Calu3 (cell line): ENCODE measurements at regions not wholly inside any gene's neighbourhood (a gene's known extent, or its start where the extent isn't known, plus 50 kb on each side); places are given as distances from the start of the nearest gene placed in this dataset.
A peak's percentile ranks its signal among the peaks of the same experiment; 100 is the strongest.

Experiments used
- BruUV-seq: library from RNA; stranded (reverse); fragments of 400-500 nt; replicated peaks from 2 replicates; lab custom pipeline; 2021; lab: Mats Ljungman, UMichigan
- CTCF ChIA-PET: fragments of 300-600 bp; sonication (Branson Sonifier 250); formaldehyde crosslinking; loops from one replicate; lab custom pipeline; 2022; ENCODE audit warnings: antibody characterized with exemption; lab: Charles Lee
- DNase-seq: peaks from one replicate; pipeline ENCODE4 v3.0.0; 2022
- H3K27ac Mint-ChIP-seq: one replicate; pipeline ENCODE4 v1.8.0; 2022; ENCODE audit warnings: mixed read lengths; ENCODE audit not compliant: unreplicated experiment
- H3K27me3 Mint-ChIP-seq: one replicate; pipeline ENCODE4 v1.8.0; 2022; ENCODE audit warnings: mixed read lengths; ENCODE audit not compliant: unreplicated experiment
- H3K36me3 Mint-ChIP-seq: one replicate; pipeline ENCODE4 v1.8.0; 2022; ENCODE audit warnings: mild to moderate bottlenecking, moderate library complexity, mixed read lengths; ENCODE audit not compliant: insufficient read depth, unreplicated experiment
- H3K4me1 Mint-ChIP-seq: one replicate; pipeline ENCODE4 v1.8.0; 2022; ENCODE audit warnings: mild to moderate bottlenecking, low read depth, mixed read lengths; ENCODE audit not compliant: unreplicated experiment
- H3K4me3 Mint-ChIP-seq: one replicate; pipeline ENCODE4 v1.8.0; 2022; ENCODE audit warnings: mild to moderate bottlenecking, low read depth, moderate library complexity, mixed read lengths; ENCODE audit not compliant: unreplicated experiment
- H3K9me3 Mint-ChIP-seq: one replicate; pipeline ENCODE4 v1.8.0; 2022; ENCODE audit warnings: low read depth, mixed read lengths; ENCODE audit not compliant: unreplicated experiment
- CTCF ChIP-seq: fragments of 200-600 bp; IDR thresholded peaks from one replicate; pipeline ENCODE4 v1.8.0; 2022; ENCODE audit warnings: antibody characterized with exemption; ENCODE audit not compliant: unreplicated experiment
- intact Hi-C: fragments of 100-400 bp; cut with micrococcal nuclease; formaldehyde crosslinking; loops from one replicate; pipeline ENCODE4 v1.10.0; 2022; ENCODE audit not compliant: unreplicated experiment

GRCh38 chr2:180416627-180417026, 409.5 kb upstream of the CWC22 start:
- no TSS peak for BruUV-seq
- intact Hi-C loops: no loop called here
- H3K4me3 Mint-ChIP-seq: no peak overlapping the region
- peaks cover 2% of the 10 kb centered on the region for H3K9me3 Mint-ChIP-seq
- no peaks in the 10 kb centered on the region for H3K36me3 Mint-ChIP-seq
- DNase-seq: no peak
- H3K27me3 Mint-ChIP-seq: no peaks in the 10 kb centered on the region
- H3K4me1 Mint-ChIP-seq: peaks cover 21% of the 10 kb centered on the region
- TF ChIP-seq CTCF: no peak
- CTCF ChIA-PET: no interaction called here
- H3K27ac Mint-ChIP-seq: no peak overlapping the region

- intact Hi-C loops: loop anchor here (2.0 to 5.0 kb wide), 3 partner anchors 46 to 289 kb away; no protein-coding TSS in a partner anchor
- CTCF ChIA-PET: no interaction called here
- Mint-ChIP-seq H3K27me3 (no peaks in the 10 kb centered on the region), H3K9me3 (no peaks in the 10 kb centered on the region), H3K27ac (peak overlapping the region; percentile 3), H3K4me3 (no peak overlapping the region), H3K4me1 (peaks cover 29% of the 10 kb centered on the region), H3K36me3 (no peaks in the 10 kb centered on the region)
- no TSS peak for BruUV-seq
- no peak for TF ChIP-seq CTCF
- peak; percentile 1 for DNase-seq
These were observed 406.2 kb upstream of the CWC22 start for GRCh38 chr2:180413336-180413735.

GRCh38 chr2:180412219-180412618, 405.1 kb upstream of the CWC22 start:
- Mint-ChIP-seq H3K4me3 (no peak overlapping the region), H3K4me1 (peaks cover 29% of the 10 kb centered on the region), H3K27ac (peak overlapping the region; percentile 83), H3K36me3 (no peaks in the 10 kb centered on the region), H3K27me3 (no peaks in the 10 kb centered on the region), H3K9me3 (no peaks in the 10 kb centered on the region)
- no TSS peak for BruUV-seq
- CTCF ChIA-PET: interaction anchor here (0.8 to 1.4 kb wide), 4 partner anchors 12 to 171 kb away, joined by 3 to 4 read pairs (median 4); no protein-coding TSS in a partner anchor
- TF ChIP-seq CTCF: no peak
- intact Hi-C loops: loop anchor here (2.0 to 5.0 kb wide), 3 partner anchors 45 to 287 kb away; no protein-coding TSS in a partner anchor
- no peak for DNase-seq

GRCh38 chr2:180411661-180412060, 404.6 kb upstream of the CWC22 start:
- Mint-ChIP-seq H3K36me3 (no peaks in the 10 kb centered on the region), H3K4me3 (peak overlapping the region; percentile 40), H3K9me3 (no peaks in the 10 kb centered on the region), H3K27me3 (no peaks in the 10 kb centered on the region), H3K4me1 (peaks cover 29% of the 10 kb centered on the region), H3K27ac (peak overlapping the region; percentile 83)
- CTCF ChIA-PET: interaction anchor here (0.8 to 1.4 kb wide), 7 partner anchors 12 to 171 kb away, joined by 3 to 4 read pairs (median 3); no protein-coding TSS in a partner anchor
- no TSS peak for BruUV-seq
- no peak for TF ChIP-seq CTCF
- intact Hi-C loops: loop anchor here (2.0 to 5.0 kb wide), 5 partner anchors 44 to 287 kb away; no protein-coding TSS in a partner anchor
- peak; percentile 30 for DNase-seq
